WI38 (cell line): ENCODE measurements at regions not wholly inside any gene's neighbourhood (a gene's known extent, or its start where the extent isn't known, plus 50 kb on each side); places are given as distances from the start of the nearest gene placed in this dataset.

ENCODE experiments used
- H3K4me3 ChIP-seq: 2 replicates; pipeline ENCODE4 v1.5.1; 2011; ENCODE audit warnings: low read depth, mild to moderate bottlenecking, control low read depth, low read length
- TF ChIP-seq, protein P1 (sequence below): IDR thresholded peaks from 2 replicates; pipeline ENCODE4 v1.5.1; 2012; ENCODE audit warnings: low read depth, mild to moderate bottlenecking, control low read depth, low read length

DNA sequence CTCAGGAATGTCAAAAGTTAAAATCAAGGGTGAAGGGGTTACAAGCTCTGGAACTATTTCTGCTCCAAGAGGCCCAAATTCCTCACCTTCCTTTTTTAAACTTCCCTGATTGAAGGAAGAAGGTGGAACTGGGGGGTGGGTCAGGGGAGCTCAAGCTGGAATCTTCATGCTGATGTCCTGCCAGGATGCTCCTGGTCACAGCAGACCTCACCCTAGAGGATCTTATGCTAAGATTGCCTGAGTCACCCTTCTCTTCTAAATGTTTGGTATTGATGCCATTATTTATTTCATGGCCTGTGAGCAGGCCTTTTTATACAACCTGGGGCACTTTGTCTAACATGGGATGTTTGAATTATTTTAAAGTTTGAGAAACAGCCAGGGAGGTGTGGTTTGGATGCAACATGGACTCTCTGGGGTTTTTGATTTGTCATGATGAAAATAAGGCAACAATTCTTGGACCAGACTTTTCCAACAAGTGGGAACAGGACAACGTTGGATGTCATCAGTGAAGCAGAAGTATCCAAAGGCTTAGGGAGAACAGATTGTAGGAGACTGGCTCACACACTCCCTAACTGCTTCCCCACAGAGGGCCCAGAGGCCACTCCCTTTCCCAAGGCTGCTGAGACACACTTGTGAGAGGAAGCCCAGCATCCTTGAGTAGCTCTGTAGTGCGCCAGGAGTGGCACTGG, 420.2 kb upstream of the MEX3C start:
- TF ChIP-seq, protein P1, sequence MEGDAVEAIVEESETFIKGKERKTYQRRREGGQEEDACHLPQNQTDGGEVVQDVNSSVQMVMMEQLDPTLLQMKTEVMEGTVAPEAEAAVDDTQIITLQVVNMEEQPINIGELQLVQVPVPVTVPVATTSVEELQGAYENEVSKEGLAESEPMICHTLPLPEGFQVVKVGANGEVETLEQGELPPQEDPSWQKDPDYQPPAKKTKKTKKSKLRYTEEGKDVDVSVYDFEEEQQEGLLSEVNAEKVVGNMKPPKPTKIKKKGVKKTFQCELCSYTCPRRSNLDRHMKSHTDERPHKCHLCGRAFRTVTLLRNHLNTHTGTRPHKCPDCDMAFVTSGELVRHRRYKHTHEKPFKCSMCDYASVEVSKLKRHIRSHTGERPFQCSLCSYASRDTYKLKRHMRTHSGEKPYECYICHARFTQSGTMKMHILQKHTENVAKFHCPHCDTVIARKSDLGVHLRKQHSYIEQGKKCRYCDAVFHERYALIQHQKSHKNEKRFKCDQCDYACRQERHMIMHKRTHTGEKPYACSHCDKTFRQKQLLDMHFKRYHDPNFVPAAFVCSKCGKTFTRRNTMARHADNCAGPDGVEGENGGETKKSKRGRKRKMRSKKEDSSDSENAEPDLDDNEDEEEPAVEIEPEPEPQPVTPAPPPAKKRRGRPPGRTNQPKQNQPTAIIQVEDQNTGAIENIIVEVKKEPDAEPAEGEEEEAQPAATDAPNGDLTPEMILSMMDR, result no peak
- no peak overlapping the region for H3K4me3 ChIP-seq

DNA sequence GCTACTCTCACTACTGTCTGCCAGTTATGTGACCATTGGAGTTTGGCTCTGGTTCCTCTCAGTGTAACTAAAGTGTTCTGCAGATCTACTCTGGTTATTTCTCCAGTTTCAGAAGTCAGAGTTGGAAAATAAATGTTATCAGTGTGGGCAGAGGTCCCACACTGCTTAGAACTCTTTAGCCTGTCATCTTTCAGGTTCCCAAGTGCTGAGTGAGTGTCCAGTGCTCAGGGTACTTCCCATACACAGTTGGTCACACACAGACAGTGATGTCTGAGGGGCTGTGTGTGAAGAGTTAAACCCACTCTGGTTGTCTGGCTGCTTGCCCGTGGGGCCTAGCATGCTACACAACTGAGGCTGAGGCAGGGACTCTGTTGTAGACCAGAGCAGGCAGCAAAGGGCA, 421.8 kb upstream of the MEX3C start:
- TF ChIP-seq, protein P1, result no peak
- H3K4me3 ChIP-seq, result no peak overlapping the region

DNA sequence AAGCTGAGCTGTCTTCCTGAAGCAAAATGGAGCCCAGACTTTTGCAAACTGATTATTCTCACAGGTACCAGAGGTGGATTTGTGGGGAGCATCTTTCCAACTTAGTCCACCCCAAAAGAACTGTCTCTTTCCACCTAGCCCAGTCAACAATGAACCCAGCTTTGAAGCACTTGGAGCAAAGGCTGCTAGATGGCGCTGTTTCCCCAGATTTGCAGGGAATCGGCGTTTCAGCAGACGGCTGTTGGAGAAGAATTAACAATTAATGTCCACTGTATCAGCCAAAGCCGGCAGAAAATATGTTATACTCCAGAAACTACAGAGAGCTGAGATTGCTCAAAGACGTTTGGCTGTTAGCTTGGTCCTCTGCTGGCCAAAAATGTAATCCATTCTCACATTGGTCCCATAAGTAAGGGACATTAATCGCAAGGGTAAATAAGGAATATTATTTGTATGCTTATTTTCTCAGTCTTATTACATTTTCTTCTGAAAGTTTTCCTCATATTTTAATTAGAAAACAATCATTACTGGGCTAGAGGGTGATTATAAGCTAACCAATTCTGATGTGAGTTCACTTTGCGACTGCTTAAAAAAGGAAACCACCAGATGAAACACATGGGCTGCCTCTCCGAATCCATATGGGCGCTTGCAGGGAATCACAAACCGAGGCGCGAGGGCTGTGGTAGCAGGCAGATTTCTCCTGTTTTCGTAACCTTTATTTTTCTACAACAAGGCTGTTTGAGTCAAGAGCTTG, 423.8 kb upstream of the MEX3C start:
- TF ChIP-seq, protein P1, result no peak
- no peak overlapping the region for H3K4me3 ChIP-seq

DNA sequence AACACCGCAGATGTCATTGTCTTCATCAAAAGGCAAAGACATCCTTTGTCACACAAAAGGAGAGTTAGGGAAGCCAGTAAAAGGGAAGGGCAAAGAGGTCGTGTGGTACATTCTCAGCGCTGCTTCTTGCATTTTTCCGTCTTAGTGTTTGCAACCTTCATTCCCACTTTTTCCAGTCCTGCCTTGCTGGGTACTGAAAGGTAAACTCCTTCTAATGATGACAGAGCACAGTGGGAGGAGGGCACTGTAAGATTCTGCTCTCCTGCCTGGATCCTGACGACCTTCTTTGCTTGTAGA, 424.3 kb upstream of the MEX3C start:
- TF ChIP-seq, protein P1, result no peak
- H3K4me3 ChIP-seq, result no peak overlapping the region

DNA sequence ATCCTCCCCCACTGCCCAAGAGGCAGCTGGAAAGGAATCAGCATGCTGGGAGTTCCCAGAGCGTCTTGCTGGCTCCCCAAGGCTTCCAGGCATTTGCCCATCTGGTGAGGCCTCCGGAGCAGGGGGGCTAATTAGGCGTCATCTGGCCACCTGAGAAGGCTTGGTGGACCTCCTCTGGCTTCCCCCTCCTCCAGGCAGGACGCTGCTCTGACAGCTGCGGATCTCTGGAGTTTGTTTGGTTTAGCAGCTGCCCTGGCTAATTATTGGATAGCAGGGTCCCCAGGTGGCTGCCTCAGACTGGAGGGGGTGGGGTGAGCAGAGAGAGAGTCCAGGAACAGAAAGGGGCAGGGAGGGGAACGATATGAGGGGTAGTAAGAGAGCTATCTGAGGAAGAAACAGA, 425.2 kb upstream of the MEX3C start:
- TF ChIP-seq, protein P1, result no peak
- H3K4me3 ChIP-seq, result no peak overlapping the region

DNA sequence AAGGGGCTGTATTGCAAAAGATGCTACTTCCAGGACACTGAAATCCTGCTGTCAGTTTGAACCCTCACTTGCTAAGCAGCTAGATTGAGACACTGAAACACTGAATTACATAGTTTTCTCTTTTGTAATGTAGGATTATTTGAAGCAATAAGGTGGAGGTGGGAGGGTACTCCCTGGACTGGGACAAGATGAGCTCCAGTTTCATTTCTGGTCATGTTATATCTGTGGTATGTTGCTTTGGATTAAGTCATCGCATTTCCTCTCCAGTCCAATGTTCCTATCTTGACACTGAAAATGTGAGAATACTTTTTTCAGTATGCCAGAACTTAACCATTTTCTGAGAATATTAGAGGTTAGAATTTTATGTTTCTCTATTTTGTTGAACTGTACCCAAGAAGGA, 426.2 kb upstream of the MEX3C start:
- TF ChIP-seq, protein P1, result no peak
- H3K4me3 ChIP-seq, result no peak overlapping the region

DNA sequence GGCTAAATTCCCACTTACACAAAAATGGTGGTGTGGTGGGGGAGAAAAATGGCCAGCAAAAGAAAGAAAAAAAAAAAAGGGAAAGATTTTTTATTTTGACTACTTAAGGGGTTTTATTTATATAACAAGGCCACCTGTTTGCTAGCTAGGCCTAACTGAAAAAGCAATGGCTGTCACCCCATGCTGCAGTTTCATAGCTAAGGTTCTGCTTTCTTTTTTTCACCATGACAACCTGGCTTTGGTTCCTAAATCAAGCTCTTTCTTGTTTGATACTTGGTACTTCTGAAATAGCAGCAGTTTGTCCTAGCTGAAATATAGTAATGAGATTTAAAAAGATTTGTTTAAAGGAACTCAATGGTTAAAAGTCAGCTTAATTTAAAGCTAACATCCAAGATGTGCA, 433.2 kb upstream of the MEX3C start:
- TF ChIP-seq, protein P1, result no peak
- no peak overlapping the region for H3K4me3 ChIP-seq
